Adipocyte (in vitro differentiated cells): ENCODE measurements at regions not wholly inside any gene's neighbourhood (a gene's known extent, or its start where the extent isn't known, plus 50 kb on each side); places are given as distances from the start of the nearest gene placed in this dataset.
"Not testable (repeated sequence)": the region's sequence is repeated elsewhere in the genome, so short reads cannot be mapped to it uniquely, and the experiment has no call there.

ENCODE experiments used
- DNase-seq: peaks from one replicate; pipeline ENCODE4 v3.0.0-alpha.2; 2015; ENCODE audit warnings: low read depth
- H3K27me3 ChIP-seq: replicated peaks from 2 replicates; pipeline ENCODE4 v1.7.0; 2013; ENCODE audit warnings: mild to moderate bottlenecking, low read length, moderate library complexity; ENCODE audit not compliant: control insufficient read depth, insufficient read depth
- H3K36me3 ChIP-seq: 2 replicates; pipeline ENCODE4 v1.7.0; 2013; ENCODE audit warnings: low read length, mild to moderate bottlenecking, moderate library complexity; ENCODE audit not compliant: control insufficient read depth, insufficient read depth, severe bottlenecking
- H3K4me1 ChIP-seq: 2 replicates; pipeline ENCODE4 v1.7.0; 2013; ENCODE audit warnings: mild to moderate bottlenecking, low read length, moderate library complexity; ENCODE audit not compliant: control insufficient read depth, insufficient read depth
- H3K4me3 ChIP-seq: 2 replicates; pipeline ENCODE4 v1.7.0; 2013; ENCODE audit warnings: mild to moderate bottlenecking, low read length, moderate library complexity
- H3K9ac ChIP-seq: 2 replicates; pipeline ENCODE4 v1.7.0; 2013; ENCODE audit warnings: mild to moderate bottlenecking, low read length, moderate library complexity
- H3K9me3 ChIP-seq: 2 replicates; pipeline ENCODE4 v1.7.0; 2013; ENCODE audit warnings: mild to moderate bottlenecking, low read length, moderate library complexity; ENCODE audit not compliant: control insufficient read depth

DNA sequence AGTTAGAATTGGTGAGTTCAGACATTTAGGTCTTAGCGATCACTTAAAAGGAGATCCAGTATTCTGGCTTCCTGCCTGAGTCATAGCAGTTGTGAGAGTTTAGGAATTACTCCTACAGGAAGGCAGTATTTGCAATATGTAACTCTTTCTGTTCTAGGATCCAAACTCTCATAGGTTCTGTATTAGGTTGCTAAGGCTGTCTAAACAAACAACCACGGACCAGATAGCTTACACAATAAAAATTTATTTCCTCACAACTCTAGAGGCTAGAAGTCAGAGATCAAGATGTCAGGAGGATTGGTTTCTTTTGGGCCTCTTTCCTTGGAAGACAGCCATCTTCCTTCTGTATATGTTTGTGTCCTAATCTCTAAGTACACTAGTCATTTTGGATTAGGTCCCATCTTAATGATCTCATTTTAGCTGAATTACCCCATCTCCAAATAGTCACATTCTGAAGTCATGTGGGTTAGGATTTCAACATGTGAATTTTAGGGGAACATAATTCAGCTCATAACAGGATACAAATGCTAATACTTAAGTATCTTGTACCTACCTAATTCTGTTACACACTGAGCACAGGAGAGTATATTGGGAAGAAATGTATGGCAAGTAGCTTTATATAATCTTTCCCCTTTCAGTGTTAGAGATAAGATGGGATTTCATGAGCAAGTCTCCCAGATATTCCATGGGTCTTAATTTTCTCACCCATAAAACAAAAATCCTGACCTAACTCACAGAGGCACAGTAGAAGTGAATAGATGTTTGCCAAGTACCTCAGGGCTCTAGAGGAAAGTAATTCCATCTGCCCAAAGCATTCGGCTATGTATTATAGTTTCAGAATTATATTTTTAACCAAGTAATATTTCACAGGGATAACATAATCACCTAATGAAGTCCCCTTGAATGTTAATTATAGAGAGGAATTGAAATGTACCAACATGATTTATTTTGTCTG lies 144.4 kb downstream of the PTBP2 start:
- peaks cover 30% of the 10 kb centered on the region for H3K4me1 ChIP-seq
- H3K27me3 ChIP-seq = no peaks in the 10 kb centered on the region
- peak overlapping the region; percentile 33 for H3K4me3 ChIP-seq
- peak overlapping the region; percentile 32 for H3K9ac ChIP-seq
- peak; percentile 97 for DNase-seq
- peaks cover 3% of the 10 kb centered on the region for H3K9me3 ChIP-seq
- no peaks in the 10 kb centered on the region for H3K36me3 ChIP-seq

DNA sequence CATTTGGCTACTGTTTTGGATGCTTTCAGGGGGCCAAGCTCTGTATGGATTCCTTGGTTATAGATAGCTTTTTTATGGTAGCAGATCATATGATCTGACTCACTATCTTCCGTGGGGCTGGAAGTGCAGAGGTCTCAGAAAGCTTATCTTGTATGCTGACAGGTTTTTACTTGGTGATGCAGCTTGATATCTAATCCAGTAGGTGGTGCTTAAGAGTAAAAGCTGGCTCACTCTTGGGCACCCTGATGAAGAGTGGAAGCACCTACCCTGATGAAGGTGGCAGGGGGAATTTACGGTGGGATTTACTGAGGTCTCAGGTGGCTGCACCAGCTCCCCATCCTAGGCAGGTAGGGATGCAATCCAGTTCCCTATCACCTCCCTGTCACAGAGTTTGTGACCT lies 151.2 kb downstream of the PTBP2 start:
- H3K36me3 ChIP-seq = no peaks in the 10 kb centered on the region
- no peak overlapping the region for H3K4me3 ChIP-seq
- no peak overlapping the region for H3K9ac ChIP-seq
- H3K27me3 ChIP-seq = no peaks in the 10 kb centered on the region
- DNase-seq = no peak
- H3K9me3 ChIP-seq = peaks cover 21% of the 10 kb centered on the region
- H3K4me1 ChIP-seq = no peaks in the 10 kb centered on the region

DNA sequence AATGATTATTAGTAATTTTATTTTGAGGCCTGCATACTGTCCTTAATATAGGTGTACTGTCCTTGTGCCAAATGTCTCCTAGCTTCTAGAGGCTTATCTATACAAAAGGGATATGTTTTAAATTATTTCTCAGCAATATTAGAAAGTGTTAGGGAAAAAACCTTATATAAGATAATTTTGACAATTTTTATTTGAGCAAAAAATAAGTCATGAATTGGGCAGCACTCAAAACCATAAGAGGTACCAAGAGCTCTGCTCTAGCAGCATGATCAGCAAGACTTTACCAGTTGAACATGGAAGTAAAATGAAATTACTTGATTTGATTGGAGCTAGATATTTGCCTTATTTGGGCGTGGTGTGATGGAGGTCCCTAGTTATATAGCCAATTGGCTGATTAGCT lies 157.1 kb downstream of the PTBP2 start:
- no peaks in the 10 kb centered on the region for H3K4me1 ChIP-seq
- no peaks in the 10 kb centered on the region for H3K36me3 ChIP-seq
- no peak for DNase-seq
- H3K9me3 ChIP-seq = no peaks in the 10 kb centered on the region
- no peak overlapping the region for H3K4me3 ChIP-seq
- H3K27me3 ChIP-seq = no peaks in the 10 kb centered on the region
- no peak overlapping the region for H3K9ac ChIP-seq

DNA sequence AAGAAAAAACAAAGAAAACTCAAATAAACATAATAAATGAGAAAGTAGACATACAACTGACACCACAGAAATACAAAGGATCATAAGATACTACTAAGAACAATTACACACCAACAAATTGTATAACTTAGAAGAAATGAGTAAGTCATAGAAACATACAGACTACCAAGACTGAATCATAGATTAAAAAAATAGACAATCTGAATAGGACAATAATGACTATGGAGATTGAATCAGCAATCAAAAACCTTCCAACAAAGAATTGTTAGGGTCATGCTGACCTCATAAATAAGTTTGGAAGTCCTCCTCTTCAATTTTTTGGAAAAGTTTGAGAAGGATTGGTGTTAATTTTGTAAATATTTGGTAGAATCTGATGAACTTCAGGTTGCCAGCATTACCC lies 159.0 kb downstream of the PTBP2 start:
- H3K4me3 ChIP-seq = no peak overlapping the region
- peak; percentile 8 for DNase-seq
- H3K9me3 ChIP-seq = no peaks in the 10 kb centered on the region
- H3K27me3 ChIP-seq = no peaks in the 10 kb centered on the region
- H3K4me1 ChIP-seq = no peaks in the 10 kb centered on the region
- H3K9ac ChIP-seq = no peak overlapping the region
- H3K36me3 ChIP-seq = no peaks in the 10 kb centered on the region

DNA sequence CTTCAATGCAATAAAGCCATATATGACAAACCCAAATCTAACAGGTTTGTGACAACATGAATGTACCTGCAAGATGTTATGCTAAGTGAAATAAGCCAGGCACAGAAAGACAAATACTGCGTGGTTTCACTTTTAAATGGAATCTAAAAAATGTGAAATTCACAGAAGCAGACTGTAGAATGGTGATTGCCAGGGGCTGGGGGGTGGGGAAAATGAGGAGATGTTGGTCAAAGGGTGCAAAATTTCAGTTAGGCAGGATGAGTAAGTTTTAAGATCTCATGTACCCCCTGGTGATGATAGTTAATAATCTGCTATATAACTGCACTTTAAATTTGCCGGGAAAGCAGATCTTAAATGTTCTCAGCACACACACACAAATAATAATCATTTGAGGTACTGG lies 160.5 kb downstream of the PTBP2 start:
- Histone ChIP-seq H3K4me1 (no peaks in the 10 kb centered on the region), H3K36me3 (no peaks in the 10 kb centered on the region), H3K4me3 (no peak overlapping the region), H3K9ac (no peak overlapping the region), H3K27me3 (no peaks in the 10 kb centered on the region), H3K9me3 (no peaks in the 10 kb centered on the region)
- DNase-seq = peak; percentile 10

DNA sequence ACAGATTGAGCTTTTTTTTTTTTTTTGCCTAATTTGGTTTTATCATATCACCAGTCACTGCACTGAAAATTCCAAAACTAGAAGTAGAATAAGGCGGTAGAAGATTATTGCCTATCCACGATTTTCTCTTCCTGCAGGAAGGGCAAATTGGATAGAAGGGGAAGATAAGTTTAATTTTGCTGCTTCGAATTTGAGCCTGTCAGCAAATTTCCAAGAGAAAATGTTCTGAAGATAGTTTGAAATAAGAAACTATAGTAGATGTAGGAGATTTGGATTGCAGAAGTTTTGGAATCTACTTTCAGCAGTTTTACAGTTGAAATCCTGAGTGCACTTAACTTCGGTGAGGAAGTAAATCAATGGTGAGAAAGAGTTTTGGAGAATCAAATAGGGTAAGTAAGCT lies 164.9 kb downstream of the PTBP2 start:
- no peaks in the 10 kb centered on the region for H3K36me3 ChIP-seq
- H3K4me1 ChIP-seq = no peaks in the 10 kb centered on the region
- H3K9ac ChIP-seq = no peak overlapping the region
- peaks cover 14% of the 10 kb centered on the region for H3K9me3 ChIP-seq
- H3K27me3 ChIP-seq = no peaks in the 10 kb centered on the region
- no peak for DNase-seq
- H3K4me3 ChIP-seq = no peak overlapping the region

DNA sequence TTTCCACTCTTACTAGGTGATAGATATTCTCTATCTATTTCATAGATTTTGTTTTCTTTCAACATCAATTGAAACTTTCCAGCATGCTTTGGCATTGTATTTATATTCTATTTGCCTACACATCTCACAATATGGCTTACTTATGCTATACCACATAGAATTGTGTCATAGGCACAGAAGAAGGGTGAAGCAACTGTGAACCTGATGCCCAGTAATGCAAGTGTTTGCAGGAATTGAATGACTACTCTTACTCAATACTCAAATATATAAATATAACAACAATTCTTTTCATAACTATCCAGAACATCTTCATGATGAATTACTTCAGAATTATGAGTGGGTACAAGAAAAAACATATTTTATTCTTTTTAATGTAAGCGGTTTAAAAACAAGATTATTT lies 165.9 kb downstream of the PTBP2 start:
- H3K9ac ChIP-seq = no peak overlapping the region
- H3K36me3 ChIP-seq = no peaks in the 10 kb centered on the region
- no peak overlapping the region for H3K4me3 ChIP-seq
- H3K27me3 ChIP-seq = no peaks in the 10 kb centered on the region
- H3K4me1 ChIP-seq = no peaks in the 10 kb centered on the region
- DNase-seq = peak; percentile 65
- H3K9me3 ChIP-seq = peaks cover 14% of the 10 kb centered on the region

DNA sequence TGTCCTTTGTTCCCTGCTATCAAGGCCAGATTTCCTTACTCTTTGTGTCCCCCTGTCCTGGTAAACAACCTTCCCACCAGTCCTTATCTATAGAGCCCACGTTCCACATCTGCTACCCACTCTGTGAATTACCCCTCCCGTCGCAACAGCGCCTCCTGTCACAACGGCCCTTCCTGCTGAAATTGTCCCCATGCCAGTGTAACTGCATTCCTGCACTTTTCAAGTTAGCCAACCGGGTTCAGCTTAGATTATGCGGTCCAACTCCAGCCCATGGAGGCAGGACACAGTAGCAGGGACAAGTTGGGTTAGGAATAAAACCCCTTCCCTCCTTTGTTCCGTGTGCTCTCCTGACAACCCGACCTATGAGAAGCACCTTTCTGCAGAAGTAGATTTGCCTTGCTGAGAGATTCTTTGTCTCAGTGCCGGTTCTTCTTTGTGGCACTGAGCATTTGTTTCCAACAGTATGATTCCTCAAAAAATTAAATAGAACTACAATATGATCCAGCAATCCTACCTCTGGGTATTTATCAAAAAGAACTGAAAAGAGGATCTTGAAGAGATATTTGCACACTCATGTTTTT lies 180.3 kb downstream of the PTBP2 start:
- peaks cover 21% of the 10 kb centered on the region for H3K9me3 ChIP-seq
- no peaks in the 10 kb centered on the region for H3K4me1 ChIP-seq
- H3K27me3 ChIP-seq = no peaks in the 10 kb centered on the region
- no peak for DNase-seq
- no peak overlapping the region for H3K9ac ChIP-seq
- no peaks in the 10 kb centered on the region for H3K36me3 ChIP-seq
- no peak overlapping the region for H3K4me3 ChIP-seq

DNA sequence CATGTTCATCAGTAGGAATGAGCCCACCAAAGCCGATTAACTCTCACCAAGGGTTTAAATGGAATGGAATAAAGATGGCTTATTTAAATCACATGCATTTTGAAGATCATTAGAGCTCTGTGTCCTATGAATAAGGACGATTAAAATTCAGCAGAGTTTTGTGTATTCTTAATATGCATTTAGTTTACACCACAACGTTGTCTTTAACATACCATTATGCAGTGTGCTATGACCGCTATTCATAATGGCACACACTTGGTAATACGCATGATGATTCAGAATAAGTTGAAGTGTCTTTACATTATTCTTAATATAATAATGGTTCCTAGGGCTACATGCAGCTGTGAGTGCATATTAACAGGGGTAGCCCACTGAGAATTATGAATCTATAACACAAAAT lies 190.7 kb downstream of the PTBP2 start:
- no peaks in the 10 kb centered on the region for H3K9me3 ChIP-seq
- no peak for DNase-seq
- no peak overlapping the region for H3K4me3 ChIP-seq
- no peaks in the 10 kb centered on the region for H3K27me3 ChIP-seq
- H3K4me1 ChIP-seq = no peaks in the 10 kb centered on the region
- H3K36me3 ChIP-seq = no peaks in the 10 kb centered on the region
- no peak overlapping the region for H3K9ac ChIP-seq

DNA sequence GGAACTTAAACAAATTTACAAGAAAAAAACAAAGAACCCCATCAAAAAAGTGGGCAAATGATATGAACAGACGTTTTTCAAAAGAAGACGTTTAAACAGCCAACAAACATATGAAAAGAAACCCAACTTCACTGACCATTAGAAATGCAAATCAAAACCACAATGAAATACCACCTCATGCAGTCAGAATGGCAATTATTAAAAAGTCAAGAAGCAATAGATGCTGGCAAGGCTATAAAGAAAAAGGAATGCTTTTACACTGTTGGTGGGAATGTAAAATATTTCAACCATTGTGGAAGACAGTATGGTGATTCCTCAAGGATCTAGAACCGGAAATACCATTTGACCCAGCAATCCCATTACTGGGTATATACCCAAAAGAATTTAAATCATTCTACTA lies 194.1 kb downstream of the PTBP2 start:
- not testable (repeated sequence) for H3K4me1 ChIP-seq

DNA sequence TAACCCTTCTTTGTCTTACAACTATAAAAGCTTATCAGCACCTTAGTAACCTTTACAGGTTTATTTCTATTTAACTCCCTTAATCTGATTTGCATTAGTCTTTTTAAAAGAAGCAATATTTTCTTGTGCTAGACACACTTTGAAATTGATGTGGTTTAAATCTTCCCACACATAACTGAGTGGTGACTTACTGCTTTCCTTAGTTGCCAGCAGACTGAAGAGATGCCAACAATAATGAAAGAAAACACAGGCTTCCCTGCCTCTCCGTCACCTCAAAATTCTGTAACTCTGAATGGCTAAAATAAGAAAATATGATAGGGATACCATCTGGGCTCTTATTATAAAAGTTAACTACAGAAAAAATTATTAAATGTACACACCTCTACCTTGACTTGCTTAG lies 196.8 kb downstream of the PTBP2 start:
- DNase-seq = peak; percentile 74

More for the DNA sequence above, 194.1 kb downstream of the PTBP2 start:
- H3K4me3 ChIP-seq, H3K9ac ChIP-seq, H3K27me3 ChIP-seq, H3K9me3 ChIP-seq, DNase-seq, H3K36me3 ChIP-seq: not testable (repeated sequence)

More for the DNA sequence above, 196.8 kb downstream of the PTBP2 start:
- Histone ChIP-seq H3K9ac (no peak overlapping the region), H3K36me3 (no peaks in the 10 kb centered on the region), H3K4me1 (peaks cover 3% of the 10 kb centered on the region), H3K9me3 (peaks cover 8% of the 10 kb centered on the region), H3K4me3 (no peak overlapping the region), H3K27me3 (no peaks in the 10 kb centered on the region)
